Testis (tissue), 2 donors: ENCODE measurements at regions not wholly inside any gene's neighbourhood (a gene's known extent, or its start where the extent isn't known, plus 50 kb on each side); places are given as distances from the start of the nearest gene placed in this dataset.
A peak's percentile ranks its signal among the peaks of the same experiment; 100 is the strongest.

ENCODE experiments used
- DNase-seq: peaks from one replicate; pipeline ENCODE4 v3.0.0-alpha.2; 2019
- H3K27ac ChIP-seq, 2 donors: fragments of 200-600 bp; sonication (generic); one replicate each; pipeline ENCODE4 v1.5.1; 2019
- H3K27me3 ChIP-seq: fragments of 200-600 bp; sonication (generic); one replicate; pipeline ENCODE4 v1.5.1; 2019
- H3K36me3 ChIP-seq: fragments of 200-600 bp; sonication (generic); one replicate; pipeline ENCODE4 v1.5.1; 2017; ENCODE audit warnings: low read depth; ENCODE audit errors: missing control alignments
- H3K4me1 ChIP-seq: fragments of 200-600 bp; sonication (generic); one replicate; pipeline ENCODE4 v1.5.1; 2019
- H3K4me3 ChIP-seq, 2 donors: fragments of 200-600 bp; sonication (generic); one replicate each; pipeline ENCODE4 v1.5.1; 2017 to 2019
- H3K9me3 ChIP-seq: fragments of 200-600 bp; sonication (generic); one replicate; pipeline ENCODE4 v1.5.1; 2017
- POLR2A ChIP-seq: fragments of 450-650 bp; IDR thresholded peaks from one replicate; pipeline ENCODE4 v1.6.1; 2017; ENCODE audit warnings: antibody characterized with exemption, mild to moderate bottlenecking, moderate library complexity
- WGBS, 2 donors: methylation state at CpG; one replicate each; pipeline ENCODE4 v1.1.5; 2018; 5-methylcytosine and 5-hydroxymethylcytosine counted together
- intact Hi-C: fragments of 100-400 bp; cut with DNase I; formaldehyde crosslinking; loops from one replicate; pipeline ENCODE4 v1.15.1; 2023; ENCODE audit warnings: low total_unique reads
- TF ChIP-seq, protein P1 (sequence below), 3 experiments: fragments of 450-650 bp in 2 of 3; fragments of 200-600 bp in 1 of 3; sonication (generic) in 1 of 3; IDR thresholded peaks; one replicate each; pipeline ENCODE4 v1.5.1; 2016 to 2019; ENCODE audit warnings: antibody characterized with exemption in 3 of 3, mild to moderate bottlenecking in 2 of 3, moderate library complexity in 1 of 3

DNA sequence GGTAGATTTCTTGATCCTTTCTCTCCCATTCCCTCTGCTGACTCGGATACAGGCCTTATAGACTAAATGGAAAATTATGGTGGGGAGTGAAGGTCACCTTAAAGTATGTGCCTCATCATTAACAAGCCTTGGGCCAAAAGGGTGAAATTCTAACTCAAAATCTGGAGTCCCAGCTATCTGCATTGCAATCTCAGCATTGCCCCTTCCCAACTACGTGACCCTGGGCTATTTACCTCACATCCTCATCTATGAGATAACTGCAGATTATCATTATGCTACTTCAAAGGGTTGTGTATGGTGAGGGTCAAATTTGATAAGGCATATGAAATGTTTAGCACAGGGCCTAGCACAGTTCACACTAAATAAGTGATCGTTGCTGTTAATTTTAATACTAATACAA is 147.7 kb downstream of the WNT5A start:
- no peak for DNase-seq
- TF ChIP-seq, protein P1, sequence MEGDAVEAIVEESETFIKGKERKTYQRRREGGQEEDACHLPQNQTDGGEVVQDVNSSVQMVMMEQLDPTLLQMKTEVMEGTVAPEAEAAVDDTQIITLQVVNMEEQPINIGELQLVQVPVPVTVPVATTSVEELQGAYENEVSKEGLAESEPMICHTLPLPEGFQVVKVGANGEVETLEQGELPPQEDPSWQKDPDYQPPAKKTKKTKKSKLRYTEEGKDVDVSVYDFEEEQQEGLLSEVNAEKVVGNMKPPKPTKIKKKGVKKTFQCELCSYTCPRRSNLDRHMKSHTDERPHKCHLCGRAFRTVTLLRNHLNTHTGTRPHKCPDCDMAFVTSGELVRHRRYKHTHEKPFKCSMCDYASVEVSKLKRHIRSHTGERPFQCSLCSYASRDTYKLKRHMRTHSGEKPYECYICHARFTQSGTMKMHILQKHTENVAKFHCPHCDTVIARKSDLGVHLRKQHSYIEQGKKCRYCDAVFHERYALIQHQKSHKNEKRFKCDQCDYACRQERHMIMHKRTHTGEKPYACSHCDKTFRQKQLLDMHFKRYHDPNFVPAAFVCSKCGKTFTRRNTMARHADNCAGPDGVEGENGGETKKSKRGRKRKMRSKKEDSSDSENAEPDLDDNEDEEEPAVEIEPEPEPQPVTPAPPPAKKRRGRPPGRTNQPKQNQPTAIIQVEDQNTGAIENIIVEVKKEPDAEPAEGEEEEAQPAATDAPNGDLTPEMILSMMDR (IDR thresholded peaks at IDR 0.05) = no peak
- TF ChIP-seq POLR2A = no peak
- no peaks in the 10 kb centered on the region for H3K36me3 ChIP-seq
- no peaks in the 10 kb centered on the region for H3K9me3 ChIP-seq
- intact Hi-C loops = no loop called here
- H3K27ac ChIP-seq = no peak overlapping the region
- 85 to 91% methylated on average over 3 of the region's 3 CpGs for WGBS, 2 donors
- no peaks in the 10 kb centered on the region for H3K27me3 ChIP-seq
- H3K4me1 ChIP-seq = peaks cover 17% of the 10 kb centered on the region
- no peak overlapping the region for H3K4me3 ChIP-seq

DNA sequence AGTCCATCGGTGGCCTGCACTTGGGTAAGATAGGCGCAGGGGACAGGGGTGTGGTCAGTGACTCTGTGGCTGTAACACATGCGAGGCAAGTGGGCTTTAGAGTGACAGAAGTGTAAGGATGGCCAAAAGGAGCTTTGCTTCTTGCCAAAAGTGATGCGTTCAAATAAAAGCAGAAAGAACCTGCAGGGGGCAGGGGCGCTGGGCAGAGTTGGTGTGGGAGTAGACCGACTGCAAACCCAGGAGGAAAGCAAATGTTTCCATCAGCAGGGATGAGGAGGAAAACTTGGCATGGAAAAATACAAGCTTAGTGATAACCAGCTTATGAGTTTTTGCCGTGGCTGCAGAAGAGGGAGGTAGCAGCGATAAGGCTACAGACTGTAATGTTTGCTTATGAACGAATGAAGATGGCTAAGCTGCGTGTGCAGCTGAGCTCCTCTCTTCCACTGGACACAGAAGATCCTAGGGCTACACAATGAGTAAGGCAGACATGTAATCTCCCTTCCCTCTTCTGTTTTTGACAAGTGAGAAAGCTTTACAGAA is 149.4 kb downstream of the WNT5A start:
- intact Hi-C loops = no loop called here
- Histone ChIP-seq H3K9me3 (no peaks in the 10 kb centered on the region), H3K27ac (peak overlapping the region in 1 of 2 donors; percentile 10), H3K36me3 (no peaks in the 10 kb centered on the region), H3K4me1 (peaks cover 15% of the 10 kb centered on the region), H3K4me3 (no peak overlapping the region), H3K27me3 (no peaks in the 10 kb centered on the region)
- 54 to 57% methylated on average over 10 of the region's 10 CpGs for WGBS, 2 donors
- TF ChIP-seq, protein P1 (IDR thresholded peaks at IDR 0.05) = peak in 1 of 3 experiments; percentile 8
- TF ChIP-seq POLR2A = no peak
- peak; percentile 58 for DNase-seq

DNA sequence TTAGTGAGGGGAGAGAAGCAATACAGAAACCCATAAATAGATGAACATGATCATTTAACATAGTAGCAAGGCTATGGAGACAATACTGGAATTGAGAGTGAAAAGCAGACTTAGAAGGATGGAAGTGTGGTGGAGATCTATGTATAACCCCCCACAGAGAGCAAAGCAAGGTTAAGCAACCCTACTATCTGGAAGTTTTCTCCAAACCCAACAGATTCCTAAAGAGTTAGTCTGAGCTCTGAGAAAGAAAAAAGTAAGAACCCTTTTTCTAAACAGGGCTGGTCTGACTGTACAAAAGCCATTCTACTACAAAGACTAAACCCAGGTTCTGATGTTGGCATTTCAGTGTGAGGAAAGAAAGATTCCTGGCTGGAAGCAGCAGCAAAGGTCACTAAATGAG is 153.2 kb downstream of the WNT5A start:
- DNase-seq = no peak
- TF ChIP-seq POLR2A = no peak
- TF ChIP-seq, protein P1 (IDR thresholded peaks at IDR 0.05) = no peak
- H3K4me3 ChIP-seq = no peak overlapping the region
- H3K27ac ChIP-seq = no peak overlapping the region
- H3K4me1 ChIP-seq = peaks cover 15% of the 10 kb centered on the region
- no peaks in the 10 kb centered on the region for H3K27me3 ChIP-seq
- intact Hi-C loops = no loop called here
- H3K9me3 ChIP-seq = no peaks in the 10 kb centered on the region
- H3K36me3 ChIP-seq = no peaks in the 10 kb centered on the region

DNA sequence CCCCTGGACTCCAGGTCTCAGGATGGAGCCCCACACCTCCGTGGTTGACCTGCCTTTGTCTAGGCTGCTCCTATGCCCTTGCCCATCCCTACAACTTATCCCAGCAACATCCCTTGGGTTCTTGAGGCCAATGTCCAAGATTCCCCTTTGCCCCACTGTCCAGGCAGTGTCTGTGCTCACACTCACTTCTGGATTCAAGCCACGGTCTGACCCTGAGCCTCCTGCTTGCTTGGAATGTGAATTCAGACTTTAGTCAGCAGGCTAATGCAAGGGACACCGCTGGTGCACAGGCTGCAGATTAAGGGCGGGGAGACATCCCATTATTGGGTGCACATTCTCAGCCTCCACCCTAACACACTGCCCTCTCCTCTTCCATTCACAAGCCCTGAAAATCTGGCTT is 154.1 kb downstream of the WNT5A start:
- intact Hi-C loops = no loop called here
- 74 to 76% methylated on average over 4 of the region's 4 CpGs for WGBS, 2 donors
- H3K27ac ChIP-seq = no peak overlapping the region

DNA sequence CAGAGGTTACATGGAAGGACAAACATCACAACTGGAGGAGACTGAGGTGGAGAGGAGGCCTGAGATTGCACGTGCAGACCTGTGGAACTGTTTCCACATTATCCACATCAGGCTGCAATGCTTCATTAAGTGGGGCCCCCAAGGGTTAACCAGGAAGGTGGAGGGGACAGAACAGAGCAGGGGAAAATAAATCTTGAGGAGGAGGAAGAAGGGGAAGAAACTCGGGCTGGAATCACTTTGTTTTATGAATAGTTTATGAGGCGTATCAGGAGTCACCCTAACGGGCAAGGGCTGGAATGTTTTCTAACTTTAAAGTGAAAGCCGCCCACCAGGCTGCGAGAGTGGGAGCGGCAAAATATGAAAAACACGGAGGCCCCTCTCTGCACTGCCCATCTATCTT is 154.9 kb downstream of the WNT5A start:
- intact Hi-C loops = no loop called here
- H3K36me3 ChIP-seq = no peaks in the 10 kb centered on the region
- H3K4me3 ChIP-seq = no peak overlapping the region
- H3K4me1 ChIP-seq = peaks cover 6% of the 10 kb centered on the region
- no peaks in the 10 kb centered on the region for H3K9me3 ChIP-seq
- H3K27ac ChIP-seq = no peak overlapping the region
- no peak for DNase-seq
- no peaks in the 10 kb centered on the region for H3K27me3 ChIP-seq
- TF ChIP-seq, protein P1 (IDR thresholded peaks at IDR 0.05) = no peak
- TF ChIP-seq POLR2A = no peak
- 81 to 84% methylated on average over 8 of the region's 8 CpGs for WGBS, 2 donors

More for the DNA sequence above, 154.1 kb downstream of the WNT5A start:
- no peaks in the 10 kb centered on the region for H3K36me3 ChIP-seq
- no peaks in the 10 kb centered on the region for H3K9me3 ChIP-seq
- TF ChIP-seq POLR2A = no peak
- TF ChIP-seq, protein P1 (IDR thresholded peaks at IDR 0.05) = no peak
- H3K27me3 ChIP-seq = no peaks in the 10 kb centered on the region
- no peak overlapping the region for H3K4me3 ChIP-seq
- H3K4me1 ChIP-seq = peaks cover 7% of the 10 kb centered on the region
- DNase-seq = peak; percentile 16
